ENCODE measurements at regions not wholly inside any gene's neighbourhood (a gene's known extent, or its start where the extent isn't known, plus 50 kb on each side); places are given as distances from the start of the nearest gene placed in this dataset.
"Not testable (repeated sequence)": the region's sequence is repeated elsewhere in the genome, so short reads cannot be mapped to it uniquely, and the experiment has no call there.

GRCh38 chrX:45669715-45670340 lies 469.2 kb upstream of the DIPK2B start:
- DNase-seq (ENCODE audit: low spot score): no peak

DNA sequence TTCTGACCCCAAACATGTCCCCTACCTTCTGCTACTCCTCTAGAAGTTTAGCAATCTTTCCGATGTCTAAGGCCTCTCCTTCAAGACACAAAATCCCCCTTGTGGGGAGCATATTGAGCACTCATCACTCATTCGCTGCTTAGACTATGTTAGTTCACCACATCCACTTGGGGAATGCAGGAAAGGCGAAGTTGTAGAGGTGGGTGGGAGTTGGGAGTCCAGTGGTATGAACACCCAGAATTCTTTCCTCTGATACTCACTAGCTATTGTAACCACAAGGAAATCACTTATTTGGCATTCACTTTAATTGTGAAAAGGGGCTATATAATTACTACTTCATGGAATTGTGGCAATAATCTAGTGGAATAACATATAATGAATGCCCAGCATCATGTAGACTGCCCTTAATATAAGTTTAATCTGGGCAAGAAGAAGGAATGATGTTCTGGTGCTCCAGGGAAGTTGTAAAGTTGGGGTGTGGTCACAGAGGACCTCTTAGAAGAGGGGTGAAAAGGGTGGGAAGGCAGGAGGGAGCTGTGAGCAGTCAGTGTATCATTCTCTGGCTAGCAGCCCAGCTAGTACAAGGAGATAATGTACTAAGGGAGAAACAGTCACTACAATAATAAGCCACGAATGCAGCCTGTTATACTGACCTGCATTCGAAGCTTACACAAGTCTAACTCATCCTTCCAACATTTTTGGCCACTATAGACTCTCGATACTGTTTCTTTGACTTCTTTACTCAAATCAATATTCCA lies 468.2 kb upstream of the DIPK2B start:
- peak; percentile 77 for DNase-seq (ENCODE audit: low spot score)

DNA sequence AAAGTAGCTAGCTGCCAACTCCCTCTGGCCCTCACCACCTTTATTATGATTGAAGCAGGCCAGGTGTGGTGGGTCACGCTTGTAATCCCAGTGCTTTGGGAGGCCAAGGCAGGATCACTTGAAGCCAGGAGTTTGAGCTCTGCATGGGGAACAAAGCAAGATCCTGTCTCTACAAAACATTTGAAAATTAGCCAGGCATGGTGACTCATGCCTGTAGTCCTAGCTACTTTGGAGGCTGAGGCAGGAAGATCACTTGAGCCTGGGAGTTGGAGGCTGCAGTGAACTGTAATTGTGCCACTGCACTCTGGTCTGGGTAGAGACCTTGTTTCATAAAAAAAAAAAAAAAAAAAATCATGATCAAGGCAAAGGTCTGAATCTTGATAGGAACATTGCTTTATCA lies 467.0 kb upstream of the DIPK2B start:
- DNase-seq (ENCODE audit: low spot score): no peak

DNA sequence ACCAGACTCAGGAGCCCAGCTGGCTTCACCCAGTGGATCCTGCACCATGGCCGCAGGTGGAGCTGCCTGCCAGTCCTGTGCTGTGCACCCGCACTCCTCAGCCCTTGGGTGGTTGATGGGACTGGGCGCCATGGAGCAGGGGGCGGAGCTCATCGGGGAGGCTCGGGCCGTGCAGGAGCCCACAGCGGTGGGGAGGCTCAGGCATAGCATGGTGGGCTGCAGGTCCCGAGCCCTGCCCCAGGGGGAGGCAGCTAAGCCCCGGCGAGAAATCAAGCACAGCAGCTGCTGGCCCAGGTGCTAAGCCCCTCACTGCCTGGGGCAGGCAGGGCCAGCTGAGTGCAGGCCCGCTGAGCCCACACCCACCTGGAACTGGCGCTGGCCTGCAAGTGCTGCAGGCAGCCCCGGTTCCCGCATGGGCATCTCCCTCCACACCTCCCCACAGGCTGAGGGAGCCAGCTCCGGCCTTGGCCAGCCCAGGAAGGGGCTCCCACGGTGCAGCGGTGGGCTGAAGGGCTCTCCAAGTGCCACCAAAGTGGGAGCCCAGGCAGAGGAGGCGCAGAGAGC lies 464.1 kb upstream of the DIPK2B start:
- DNase-seq (ENCODE audit: low spot score): no peak

DNA sequence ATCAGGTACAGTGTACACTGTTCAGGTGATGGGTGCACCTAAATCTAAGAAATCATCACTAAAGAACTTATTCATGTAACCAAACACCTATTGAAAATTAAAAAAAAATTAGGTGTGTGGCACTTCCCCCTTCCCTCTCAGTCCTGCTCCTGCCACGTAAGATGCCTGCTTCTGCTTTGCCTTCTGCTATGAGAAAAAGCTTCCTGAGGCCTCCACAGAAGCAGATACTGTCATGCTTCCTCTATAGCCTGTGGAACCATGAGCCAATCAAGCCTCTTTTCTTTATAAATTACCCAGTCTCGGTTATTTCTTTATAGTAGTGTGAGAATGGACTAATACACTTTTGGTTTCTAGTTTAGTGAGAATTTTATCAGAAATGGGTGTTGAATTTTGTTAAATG lies 459.8 kb upstream of the DIPK2B start:
- DNase-seq (ENCODE audit: low spot score): no peak

DNA sequence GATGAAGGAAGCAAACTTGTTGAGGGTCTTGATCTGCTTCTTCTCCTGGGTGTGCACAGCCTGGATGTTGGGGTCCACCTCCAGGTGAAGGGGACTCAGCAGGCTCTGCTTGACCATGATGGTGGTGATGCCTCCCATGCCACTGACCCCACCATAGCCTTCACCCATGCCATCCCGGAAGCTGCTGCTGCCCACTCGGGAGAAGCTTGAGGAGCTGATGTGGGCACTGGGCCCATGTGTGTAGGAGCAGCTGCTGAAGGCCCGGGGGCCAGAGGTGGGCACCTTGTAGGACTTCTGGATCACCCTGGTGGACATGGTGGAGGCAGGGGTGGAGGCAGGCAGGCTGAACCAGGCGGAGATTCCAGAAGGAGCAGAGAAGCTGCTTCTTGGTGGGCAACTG lies 432.7 kb upstream of the DIPK2B start:
- DNase-seq (ENCODE audit: low spot score): no peak

- DNase-seq (ENCODE audit: low spot score): no peak
Observed at GRCh38 chrX:45632506-45632905, 431.8 kb upstream of the DIPK2B start.

DNA sequence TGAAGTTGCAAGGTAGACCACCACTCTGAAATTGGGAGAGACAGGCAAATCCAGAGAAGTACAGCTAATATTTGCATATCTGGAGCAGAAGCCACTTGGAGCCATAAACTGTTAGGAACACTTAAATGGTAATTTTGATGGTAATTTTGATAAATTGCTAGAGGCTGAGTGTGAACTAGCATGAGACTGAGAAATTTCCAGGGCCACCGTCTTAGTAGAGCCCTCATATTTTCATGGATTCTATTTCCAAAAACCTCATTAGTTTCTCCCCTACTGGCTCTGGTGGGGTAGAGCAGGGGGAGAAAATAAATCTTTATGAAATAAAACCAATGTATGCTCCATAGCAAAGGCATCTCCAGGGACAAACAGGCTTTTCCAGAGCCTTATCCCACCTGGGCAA lies 429.4 kb upstream of the DIPK2B start:
- DNase-seq (ENCODE audit: low spot score): no peak

DNA sequence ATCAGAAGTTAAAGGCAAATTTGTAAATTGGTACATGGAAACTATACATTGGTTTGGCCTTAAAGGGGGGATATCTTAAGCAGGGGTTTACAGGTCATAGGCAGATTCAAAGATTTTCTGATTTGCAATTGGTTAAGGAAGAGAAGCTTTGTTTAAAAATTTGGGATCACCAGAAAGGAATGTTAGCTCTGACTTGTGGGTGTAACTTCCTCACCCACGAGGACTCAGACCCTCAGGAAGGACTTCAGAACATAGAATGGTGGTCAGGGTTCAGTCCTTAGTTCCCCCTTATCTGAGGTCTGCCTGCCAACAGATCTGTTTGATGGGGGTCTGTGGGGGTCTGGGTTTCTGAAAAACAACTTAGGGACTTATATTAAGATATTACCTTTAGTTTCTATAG lies 427.4 kb upstream of the DIPK2B start:
- peak; percentile 27 for DNase-seq (ENCODE audit: low spot score)

DNA sequence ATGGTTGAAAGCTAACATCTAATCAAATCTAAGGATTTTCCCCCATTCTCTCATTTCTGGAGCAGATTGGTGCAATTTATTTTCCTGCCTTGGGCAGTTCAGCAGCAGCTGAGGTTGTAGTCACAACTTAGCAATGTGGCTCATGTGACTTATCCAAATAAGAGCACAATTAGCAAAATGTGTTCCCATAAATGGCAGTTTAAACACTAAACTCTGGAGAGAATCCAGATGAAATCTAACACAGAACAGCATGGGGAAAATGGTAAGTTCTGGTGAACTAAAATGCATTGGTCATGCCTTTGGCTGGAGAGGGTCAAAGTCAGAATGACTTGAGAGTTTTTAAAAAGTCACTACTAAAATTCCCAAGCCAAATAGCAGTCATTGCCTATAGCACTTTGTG lies 422.6 kb upstream of the DIPK2B start:
- DNase-seq (ENCODE audit: low spot score): peak; percentile 50

GRCh38 chrX:45622538-45622937 lies 421.9 kb upstream of the DIPK2B start:
- no peak for DNase-seq (ENCODE audit: low spot score)

- no peak for DNase-seq (ENCODE audit: low spot score)
Observed at GRCh38 chrX:45622042-45622423, 421.4 kb upstream of the DIPK2B start.

- peak; percentile 32 for DNase-seq (ENCODE audit: low spot score)
Observed at GRCh38 chrX:45621376-45622041, 420.8 kb upstream of the DIPK2B start.

DNA sequence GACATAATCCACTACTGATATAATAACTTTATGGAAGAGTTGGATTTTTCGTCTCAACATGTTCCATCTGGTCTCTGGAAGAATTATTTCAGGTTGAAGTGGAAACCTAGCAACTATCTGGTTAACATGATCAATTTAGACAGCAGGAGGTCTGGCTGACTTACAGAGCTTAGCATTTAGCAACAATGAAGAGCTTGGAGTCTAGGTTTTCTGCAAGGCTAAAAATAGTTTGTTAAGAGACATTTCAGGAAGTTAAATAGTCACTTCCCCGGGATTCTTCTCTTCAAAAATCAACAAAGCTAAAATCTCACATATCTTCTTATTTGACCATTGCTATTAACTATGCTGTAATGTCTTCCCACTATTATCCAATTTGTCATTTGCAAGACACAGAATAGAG lies 418.6 kb upstream of the DIPK2B start:
- no peak for DNase-seq (ENCODE audit: low spot score)

- not testable (repeated sequence) for DNase-seq (ENCODE audit: low spot score)
Observed at GRCh38 chrX:45615591-45615990, 414.9 kb upstream of the DIPK2B start.

GRCh38 chrX:45614853-45615252 lies 414.2 kb upstream of the DIPK2B start:
- DNase-seq (ENCODE audit: low spot score): no peak

DNA sequence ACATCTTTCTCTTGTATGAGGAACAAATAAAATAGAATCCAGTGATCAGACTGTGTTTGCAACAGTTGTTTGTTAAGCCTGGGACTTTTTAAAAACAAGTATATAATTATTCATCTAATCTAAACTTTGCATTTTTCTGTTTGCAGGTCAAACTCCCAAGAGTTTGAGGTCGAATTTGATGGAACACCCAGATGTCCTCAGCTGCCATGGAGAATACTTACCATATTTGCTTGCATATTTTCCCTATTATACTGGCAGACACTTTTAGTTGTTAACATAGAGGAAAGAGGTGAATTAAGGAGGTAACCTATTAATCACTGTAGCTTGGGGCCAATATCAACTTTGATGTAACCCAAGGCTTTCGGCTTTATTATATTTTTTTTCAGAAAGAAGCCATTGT lies 401.5 kb upstream of the DIPK2B start:
- DNase-seq (ENCODE audit: low spot score): no peak

GRCh38 chrX:45601052-45601451 lies 400.4 kb upstream of the DIPK2B start:
- DNase-seq (ENCODE audit: low spot score): no peak

- no peak for DNase-seq (ENCODE audit: low spot score)
Observed at GRCh38 chrX:45598861-45599260, 398.2 kb upstream of the DIPK2B start.

DNA sequence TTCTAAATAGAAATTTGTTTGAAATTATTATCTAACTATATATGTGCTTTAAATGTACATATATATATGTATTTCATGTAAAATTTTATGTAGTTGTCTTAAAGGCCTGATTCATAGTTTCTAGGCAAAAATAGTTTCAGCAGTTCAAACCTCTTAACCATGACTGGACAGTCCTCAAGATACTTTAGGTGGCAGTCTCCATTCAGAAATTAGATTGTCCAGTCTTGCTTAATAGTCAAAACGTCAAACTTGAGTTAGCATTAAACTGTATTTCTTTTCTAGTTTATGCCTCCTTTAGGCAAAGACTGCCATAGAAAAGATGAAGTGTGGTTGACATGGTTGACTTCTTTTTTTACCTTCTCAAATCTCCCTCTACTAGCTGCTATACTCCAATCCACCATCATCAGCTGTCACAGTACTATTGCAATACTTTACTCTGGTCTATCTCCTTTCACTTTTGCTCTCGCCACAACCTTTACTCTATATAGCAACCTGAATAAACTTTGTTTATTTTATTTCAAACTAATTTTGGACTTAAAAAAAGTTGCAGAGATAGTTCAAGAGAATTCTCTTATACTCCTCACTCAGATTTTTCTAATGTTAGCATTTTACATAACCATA lies 395.6 kb upstream of the DIPK2B start:
- DNase-seq (ENCODE audit: low spot score): peak; percentile 6

DNA sequence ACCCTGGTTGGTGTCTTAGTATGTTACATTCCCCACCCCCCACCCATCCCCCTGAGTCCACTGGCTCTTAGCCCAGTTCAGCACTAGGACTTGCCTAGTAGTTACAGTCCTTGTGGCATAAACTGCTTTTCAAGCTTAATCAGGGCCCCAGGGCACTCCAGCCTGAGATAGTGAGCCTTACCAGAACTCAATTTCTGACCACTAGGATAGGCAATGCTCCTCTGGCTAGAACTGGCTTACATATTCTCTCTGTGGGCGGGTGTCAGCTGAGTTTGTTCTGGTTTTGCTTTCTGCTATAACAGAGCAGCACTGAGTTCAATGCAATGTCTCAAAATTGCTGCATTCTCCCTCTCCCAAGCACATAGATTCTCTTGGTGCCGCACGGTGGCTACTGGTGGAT lies 391.4 kb upstream of the DIPK2B start:
- no peak for DNase-seq (ENCODE audit: low spot score)

- DNase-seq (ENCODE audit: low spot score): no peak
Observed at GRCh38 chrX:45591650-45592049, 391.0 kb upstream of the DIPK2B start.

DNA sequence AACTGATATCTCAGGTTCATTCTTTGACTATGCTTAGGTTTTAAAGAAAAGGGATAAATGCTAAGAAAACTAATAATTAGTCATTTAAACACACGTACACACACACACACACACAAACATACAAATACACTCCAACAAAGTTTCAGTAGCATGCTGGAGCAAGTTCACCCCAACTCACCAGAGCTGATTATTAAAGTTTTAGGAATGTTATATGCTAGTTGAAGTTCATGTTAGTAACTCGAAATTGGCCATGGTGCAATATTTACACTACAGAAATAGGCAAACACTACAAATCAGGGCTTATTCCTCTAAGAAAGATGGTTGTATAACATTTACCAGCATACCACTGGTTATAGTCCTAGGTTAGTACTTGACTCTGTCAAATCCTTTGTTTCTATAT lies 384.0 kb upstream of the DIPK2B start:
- DNase-seq (ENCODE audit: low spot score): no peak
